Kidney capillary endothelial cell (primary cell): ENCODE measurements at regions not wholly inside any gene's neighbourhood (a gene's known extent, or its start where the extent isn't known, plus 50 kb on each side); places are given as distances from the start of the nearest gene placed in this dataset.

Experiments used
- DNase-seq: peaks from one replicate; pipeline ENCODE4 v3.0.0-alpha.2; 2018; ENCODE audit warnings: low spot score

DNA sequence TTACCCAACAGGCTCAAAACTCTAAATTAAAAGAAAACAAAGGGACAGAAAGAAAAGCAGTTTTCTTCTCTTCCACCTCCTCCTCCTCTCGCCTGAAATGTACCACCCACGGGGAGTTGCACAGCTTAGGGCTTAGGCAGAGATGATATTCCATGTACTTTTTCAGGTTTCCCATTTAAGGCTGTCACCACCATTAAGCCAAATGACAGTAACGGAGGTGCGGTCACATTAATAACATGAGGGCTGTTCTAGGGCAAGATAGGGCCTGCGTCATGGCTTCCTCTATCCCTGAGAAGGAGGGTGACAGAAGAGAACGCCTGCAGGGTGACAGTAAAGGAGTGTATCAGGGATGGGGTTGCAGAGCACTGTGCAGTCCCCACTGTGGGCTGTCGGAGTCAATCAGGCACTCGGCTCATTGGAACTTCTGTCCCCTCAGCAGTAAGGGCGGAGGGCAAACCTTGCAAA lies 51.7 kb upstream of the TJP1 start:
- DNase-seq = no peak

DNA sequence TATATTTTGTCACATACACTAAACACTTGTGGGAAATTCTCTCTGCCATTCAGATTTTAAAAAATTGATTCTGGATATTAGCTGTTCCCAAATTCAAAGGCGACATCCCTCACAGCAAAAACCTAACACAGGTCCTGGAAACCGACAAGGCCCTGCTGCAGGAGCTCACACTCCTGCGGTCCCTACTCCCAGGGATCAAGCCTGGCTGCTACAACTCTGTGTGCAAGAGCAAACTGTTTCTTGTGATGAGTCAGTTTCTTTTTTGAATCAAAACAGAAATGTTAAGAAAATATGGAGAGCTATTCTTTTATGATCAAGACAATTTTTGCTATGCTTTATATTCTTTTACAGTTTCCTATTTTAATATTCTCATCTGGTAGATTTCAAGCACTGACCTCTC lies 51.0 kb upstream of the TJP1 start:
- DNase-seq = no peak

DNA sequence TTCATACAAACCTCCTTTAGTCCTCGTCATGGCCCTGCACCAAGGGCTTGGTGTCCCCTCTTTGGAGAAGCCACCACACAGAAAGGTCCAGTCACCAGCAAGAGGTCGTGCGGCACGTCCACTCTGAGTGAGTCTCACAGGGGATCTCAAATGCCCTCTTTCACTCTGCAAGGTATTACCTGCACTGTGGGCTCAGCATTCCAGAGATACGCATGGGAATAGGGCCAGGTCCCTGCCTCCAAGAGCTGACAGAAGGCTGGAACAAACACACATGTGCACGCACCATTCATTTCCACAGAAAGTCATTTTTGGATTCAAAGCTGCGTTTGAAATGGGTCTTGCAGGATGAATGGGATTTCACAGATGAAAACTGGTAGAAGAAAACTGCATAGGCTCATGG lies 50.4 kb upstream of the TJP1 start:
- DNase-seq = no peak
